Panc1 (cell line): ENCODE measurements at regions not wholly inside any gene's neighbourhood (a gene's known extent, or its start where the extent isn't known, plus 50 kb on each side); places are given as distances from the start of the nearest gene placed in this dataset.

ENCODE experiments used
- ATAC-seq: fragments of 200-7000 bp; cut with Tn5 transposase; 2 replicates; pipeline ENCODE4 v1.9.1; 2020; ENCODE audit warnings: mild to moderate bottlenecking, moderate library complexity
- BruUV-seq: library from RNA; stranded (reverse); fragments of 400-500 nt; replicated peaks from 2 replicates; lab custom pipeline; 2021; lab: Mats Ljungman, UMichigan
- CTCF ChIA-PET: fragments of 300-600 bp; sonication (Branson Sonifier 250); formaldehyde crosslinking; loops from one replicate; lab custom pipeline; 2022; ENCODE audit warnings: antibody characterized with exemption; lab: Charles Lee
- POLR2A ChIA-PET: fragments of 300-600 bp; sonication (Branson Sonifier 250); formaldehyde crosslinking; loops from one replicate; lab custom pipeline; 2022; ENCODE audit warnings: antibody characterized with exemption; lab: Charles Lee
- DNase-seq: peaks from one replicate; pipeline ENCODE4 v3.0.0-alpha.2; 2010; ENCODE audit warnings: low read depth, low spot score
- H3K27ac ChIP-seq: 2 replicates; pipeline ENCODE4 v1.5.1; 2011; ENCODE audit warnings: mild to moderate bottlenecking, low read length, inconsistent platforms
- H3K27me3 ChIP-seq: fragments of 200-500 bp; sonication (Bioruptor generic); 2 replicates; pipeline ENCODE4 v1.6.0; 2014; ENCODE audit warnings: low read length, inconsistent platforms; ENCODE audit not compliant: control insufficient read depth, insufficient read depth
- H3K36me3 ChIP-seq: fragments of 200-500 bp; sonication (Bioruptor generic); 2 replicates; pipeline ENCODE4 v1.5.1; 2014; ENCODE audit warnings: inconsistent platforms, mild to moderate bottlenecking, low read length, moderate library complexity; ENCODE audit not compliant: control insufficient read depth, insufficient read depth
- H3K4me1 ChIP-seq: 2 replicates; pipeline ENCODE4 v1.5.1; 2011; ENCODE audit warnings: inconsistent platforms, mild to moderate bottlenecking, low read length, moderate library complexity; ENCODE audit not compliant: control insufficient read depth, insufficient read depth
- H3K4me3 ChIP-seq, 2 experiments: 2 replicates each; pipeline ENCODE4 v1.5.1; 2011 to 2012; ENCODE audit warnings: low read depth in 2 of 2, low read length in 2 of 2, mild to moderate bottlenecking in 2 of 2, inconsistent platforms in 1 of 2, moderate library complexity in 1 of 2
- H3K9me3 ChIP-seq: fragments of 200-500 bp; sonication (Bioruptor generic); 2 replicates; pipeline ENCODE4 v1.5.1; 2014; ENCODE audit warnings: low read depth, mild to moderate bottlenecking, inconsistent platforms, low read length, moderate library complexity; ENCODE audit not compliant: control insufficient read depth, insufficient read depth
- POLR2AphosphoS5 ChIP-seq: IDR thresholded peaks from 2 replicates; pipeline ENCODE4 v1.6.1; 2012; ENCODE audit warnings: mild to moderate bottlenecking, low read depth, low read length, moderate library complexity
- SIN3A ChIP-seq: IDR thresholded peaks from 2 replicates; pipeline ENCODE4 v1.6.1; 2012; ENCODE audit warnings: low read depth, mild to moderate bottlenecking, low read length, moderate library complexity, borderline replicate concordance; ENCODE audit not compliant: insufficient read depth
- TCF7L2 ChIP-seq: IDR thresholded peaks from 2 replicates; pipeline ENCODE4 v1.6.1; 2011; ENCODE audit warnings: mild to moderate bottlenecking, low read depth, low read length, inconsistent platforms
- in situ Hi-C: cut with HindIII; loops from 2 replicates; pipeline ENCODE4 v1.10.0; 2016; ENCODE audit warnings: low sequenced_read_pairs, low pct_unique_long_range_greater_than_20kb
- intact Hi-C: fragments of 100-400 bp; cut with micrococcal nuclease; formaldehyde crosslinking; loops from one replicate; pipeline ENCODE4 v1.10.0; 2022; ENCODE audit not compliant: unreplicated experiment
- TF ChIP-seq, protein P1 (sequence below): fragments of 450-650 bp; IDR thresholded peaks from 2 replicates; pipeline ENCODE4 v1.5.1; 2017; ENCODE audit warnings: mild to moderate bottlenecking
- TF ChIP-seq, protein P2 (sequence below), 2 experiments: IDR thresholded peaks; 2 replicates each; pipeline ENCODE4 v1.6.1; 2011 to 2012; ENCODE audit warnings: low read depth in 2 of 2, control low read depth in 1 of 2, low read length in 1 of 2, mild to moderate bottlenecking in 1 of 2, moderate library complexity in 1 of 2; ENCODE audit not compliant: insufficient read depth in 1 of 2

DNA sequence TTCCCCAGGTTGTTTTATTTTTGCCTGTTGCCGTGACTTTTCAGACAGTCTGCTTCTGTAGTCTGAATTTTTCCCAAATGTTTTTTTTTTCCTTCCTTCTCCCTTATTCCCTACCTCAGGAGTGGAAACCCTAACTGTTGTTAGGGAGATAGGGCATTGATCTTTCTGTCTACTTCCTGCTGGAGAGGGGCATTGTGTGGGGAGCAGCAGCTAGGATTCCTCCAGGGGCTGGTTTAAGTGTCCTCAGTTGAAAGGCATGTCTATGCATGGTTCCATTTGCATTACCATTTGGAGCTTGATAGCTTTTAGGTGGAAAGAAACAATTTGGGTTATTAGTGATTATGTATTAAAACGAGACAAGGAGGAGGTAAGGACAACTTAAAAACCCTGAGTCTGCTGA, 383.9 kb downstream of the DCAF12L2 start:
- Histone ChIP-seq H3K27me3 (no peaks in the 10 kb centered on the region), H3K4me1 (no peaks in the 10 kb centered on the region), H3K9me3 (no peaks in the 10 kb centered on the region), H3K27ac (no peak overlapping the region), H3K36me3 (no peaks in the 10 kb centered on the region), H3K4me3 (no peak overlapping the region)
- no TSS peak for BruUV-seq
- intact Hi-C loops = no loop called here
- ChIA-PET POLR2A (interaction anchor here (0.7 kb wide), 1 partner anchor 110 kb away, joined by 3 read pairs; no protein-coding TSS in a partner anchor), CTCF (no interaction called here)
- no peak for ATAC-seq
- DNase-seq = no peak
- in situ Hi-C loops = no loop called here
- no peak for TF ChIP-seq SIN3A
- no peak for TF ChIP-seq POLR2AphosphoS5
- TF ChIP-seq, protein P1, sequence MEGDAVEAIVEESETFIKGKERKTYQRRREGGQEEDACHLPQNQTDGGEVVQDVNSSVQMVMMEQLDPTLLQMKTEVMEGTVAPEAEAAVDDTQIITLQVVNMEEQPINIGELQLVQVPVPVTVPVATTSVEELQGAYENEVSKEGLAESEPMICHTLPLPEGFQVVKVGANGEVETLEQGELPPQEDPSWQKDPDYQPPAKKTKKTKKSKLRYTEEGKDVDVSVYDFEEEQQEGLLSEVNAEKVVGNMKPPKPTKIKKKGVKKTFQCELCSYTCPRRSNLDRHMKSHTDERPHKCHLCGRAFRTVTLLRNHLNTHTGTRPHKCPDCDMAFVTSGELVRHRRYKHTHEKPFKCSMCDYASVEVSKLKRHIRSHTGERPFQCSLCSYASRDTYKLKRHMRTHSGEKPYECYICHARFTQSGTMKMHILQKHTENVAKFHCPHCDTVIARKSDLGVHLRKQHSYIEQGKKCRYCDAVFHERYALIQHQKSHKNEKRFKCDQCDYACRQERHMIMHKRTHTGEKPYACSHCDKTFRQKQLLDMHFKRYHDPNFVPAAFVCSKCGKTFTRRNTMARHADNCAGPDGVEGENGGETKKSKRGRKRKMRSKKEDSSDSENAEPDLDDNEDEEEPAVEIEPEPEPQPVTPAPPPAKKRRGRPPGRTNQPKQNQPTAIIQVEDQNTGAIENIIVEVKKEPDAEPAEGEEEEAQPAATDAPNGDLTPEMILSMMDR = no peak
- TF ChIP-seq TCF7L2 = no peak
- TF ChIP-seq, protein P2, sequence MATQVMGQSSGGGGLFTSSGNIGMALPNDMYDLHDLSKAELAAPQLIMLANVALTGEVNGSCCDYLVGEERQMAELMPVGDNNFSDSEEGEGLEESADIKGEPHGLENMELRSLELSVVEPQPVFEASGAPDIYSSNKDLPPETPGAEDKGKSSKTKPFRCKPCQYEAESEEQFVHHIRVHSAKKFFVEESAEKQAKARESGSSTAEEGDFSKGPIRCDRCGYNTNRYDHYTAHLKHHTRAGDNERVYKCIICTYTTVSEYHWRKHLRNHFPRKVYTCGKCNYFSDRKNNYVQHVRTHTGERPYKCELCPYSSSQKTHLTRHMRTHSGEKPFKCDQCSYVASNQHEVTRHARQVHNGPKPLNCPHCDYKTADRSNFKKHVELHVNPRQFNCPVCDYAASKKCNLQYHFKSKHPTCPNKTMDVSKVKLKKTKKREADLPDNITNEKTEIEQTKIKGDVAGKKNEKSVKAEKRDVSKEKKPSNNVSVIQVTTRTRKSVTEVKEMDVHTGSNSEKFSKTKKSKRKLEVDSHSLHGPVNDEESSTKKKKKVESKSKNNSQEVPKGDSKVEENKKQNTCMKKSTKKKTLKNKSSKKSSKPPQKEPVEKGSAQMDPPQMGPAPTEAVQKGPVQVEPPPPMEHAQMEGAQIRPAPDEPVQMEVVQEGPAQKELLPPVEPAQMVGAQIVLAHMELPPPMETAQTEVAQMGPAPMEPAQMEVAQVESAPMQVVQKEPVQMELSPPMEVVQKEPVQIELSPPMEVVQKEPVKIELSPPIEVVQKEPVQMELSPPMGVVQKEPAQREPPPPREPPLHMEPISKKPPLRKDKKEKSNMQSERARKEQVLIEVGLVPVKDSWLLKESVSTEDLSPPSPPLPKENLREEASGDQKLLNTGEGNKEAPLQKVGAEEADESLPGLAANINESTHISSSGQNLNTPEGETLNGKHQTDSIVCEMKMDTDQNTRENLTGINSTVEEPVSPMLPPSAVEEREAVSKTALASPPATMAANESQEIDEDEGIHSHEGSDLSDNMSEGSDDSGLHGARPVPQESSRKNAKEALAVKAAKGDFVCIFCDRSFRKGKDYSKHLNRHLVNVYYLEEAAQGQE (IDR thresholded peaks at IDR 0.05; ENCODE audit: insufficient read depth in 1 of 2, low read depth in 2 of 2, low read length in 1 of 2) = no peak

DNA sequence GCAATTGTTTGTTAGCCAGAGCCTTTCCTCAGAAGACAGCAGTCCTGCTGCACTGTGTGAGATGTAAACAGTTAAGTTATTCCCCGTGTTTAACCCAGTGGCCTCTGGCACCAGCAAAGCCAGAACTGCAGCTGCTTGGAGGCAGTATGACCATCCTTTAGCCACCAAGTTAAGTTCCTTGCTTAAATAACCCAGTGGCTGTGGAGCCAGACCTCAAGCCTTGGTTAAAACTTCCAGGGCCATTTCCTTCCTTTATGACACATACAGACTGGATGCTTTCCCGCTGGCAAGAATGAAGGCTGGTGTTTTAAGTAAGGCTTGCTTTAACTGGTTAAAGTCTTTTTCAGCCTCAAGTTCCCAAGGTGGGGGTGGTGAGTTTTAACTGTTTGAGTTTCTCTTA, 379.8 kb downstream of the DCAF12L2 start:
- Histone ChIP-seq H3K27me3 (no peaks in the 10 kb centered on the region), H3K4me1 (no peaks in the 10 kb centered on the region), H3K9me3 (no peaks in the 10 kb centered on the region), H3K4me3 (no peak overlapping the region), H3K27ac (no peak overlapping the region), H3K36me3 (no peaks in the 10 kb centered on the region)
- ChIA-PET CTCF (no interaction called here), POLR2A (no interaction called here)
- intact Hi-C loops = no loop called here
- DNase-seq (no peak), ATAC-seq (no peak)
- no TSS peak for BruUV-seq
- in situ Hi-C loops = no loop called here
- TF ChIP-seq SIN3A = no peak
- TF ChIP-seq, protein P1 = no peak
- no peak for TF ChIP-seq TCF7L2
- TF ChIP-seq POLR2AphosphoS5 = no peak
